SH-SY5Y (cell line): ENCODE measurements at regions not wholly inside any gene's neighbourhood (a gene's known extent, or its start where the extent isn't known, plus 50 kb on each side); places are given as distances from the start of the nearest gene placed in this dataset.

Experiments
- GATA2 ChIP-seq: IDR thresholded peaks from 2 replicates; pipeline ENCODE4 v1.6.1; 2011; ENCODE audit warnings: mild to moderate bottlenecking, low read depth, low read length
- GATA3 ChIP-seq: IDR thresholded peaks from 2 replicates; pipeline ENCODE4 v1.6.1; 2011; ENCODE audit warnings: low read depth, mild to moderate bottlenecking, low read length, moderate library complexity

DNA sequence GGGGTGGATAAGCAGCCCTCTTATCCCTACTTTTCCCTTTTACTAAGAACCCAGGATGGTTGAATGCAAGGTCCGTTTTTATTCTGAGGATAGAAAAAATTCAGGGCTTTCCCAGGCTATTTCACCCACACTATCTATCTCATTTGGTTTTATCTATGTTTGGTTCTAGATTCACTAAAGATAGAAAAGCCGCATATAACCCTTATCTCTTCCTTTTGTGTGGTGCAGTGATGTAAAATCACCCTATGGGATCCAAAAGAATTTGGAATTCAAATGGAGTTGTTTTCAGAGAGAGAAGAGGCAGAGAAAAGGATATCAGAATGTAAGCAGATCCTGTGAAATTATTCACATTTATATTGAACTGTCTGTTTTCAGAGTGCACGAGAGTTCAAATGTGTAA, 236.3 kb upstream of the RFX3 start:
- TF ChIP-seq GATA3 (no peak), GATA2 (no peak)
